Stomach (tissue), 8 donors: ENCODE measurements at regions not wholly inside any gene's neighbourhood (a gene's known extent, or its start where the extent isn't known, plus 50 kb on each side); places are given as distances from the start of the nearest gene placed in this dataset.
"Not testable (repeated sequence)": the region's sequence is repeated elsewhere in the genome, so short reads cannot be mapped to it uniquely, and the experiment has no call there.

ENCODE experiments used
- DNase-seq, 2 donors: peaks; one replicate each; pipeline versions ENCODE4 v3.0.0 to v3.0.0-alpha.2; 2013 to 2019
- H3K27ac ChIP-seq, 5 donors: fragments of 200-600 bp in 4 of 5; sonication (generic) in 4 of 5; one replicate each; pipeline ENCODE4 v1.5.1; 2013 to 2019; ENCODE audit warnings: mild to moderate bottlenecking in 1 of 5, moderate library complexity in 1 of 5
- H3K27me3 ChIP-seq, 3 donors: fragments of 200-600 bp; sonication (generic); one replicate each; pipeline ENCODE4 v1.5.1; 2017 to 2019; ENCODE audit warnings: mixed run types in 1 of 3
- H3K36me3 ChIP-seq, 4 donors: fragments of 200-600 bp; sonication (generic); 1 replicate in 3 of 4; 2 replicates in 1 of 4; pipeline ENCODE4 v1.5.1; 2016 to 2019
- H3K4me1 ChIP-seq, 4 donors: fragments of 200-600 bp; sonication (generic); one replicate each; pipeline ENCODE4 v1.5.1; 2016 to 2019
- H3K4me3 ChIP-seq, 4 donors: fragments of 200-600 bp; sonication (generic) in 3 of 4; one replicate each; pipeline ENCODE4 v1.5.1; 2016 to 2019; ENCODE audit warnings: mild to moderate bottlenecking in 1 of 4
- H3K9me3 ChIP-seq, 4 donors: fragments of 200-600 bp; sonication (generic); one replicate each; pipeline ENCODE4 v1.5.1; 2016 to 2019
- CTCF ChIP-seq, 7 experiments: fragments of 450-650 bp in 4 of 7; fragments of 200-600 bp in 3 of 7; sonication (generic) in 3 of 7; IDR thresholded peaks; one replicate each; pipeline ENCODE4 v1.5.1; 2016 to 2019; ENCODE audit warnings: antibody characterized with exemption in 7 of 7, control low read depth in 2 of 7, mild to moderate bottlenecking in 1 of 7
- EP300 ChIP-seq: sonication (generic); formaldehyde crosslinking; IDR thresholded peaks from one replicate; pipeline ENCODE4 v1.6.1; 2017; ENCODE audit warnings: antibody characterized with exemption
- POLR2A ChIP-seq, 4 donors: fragments of 450-650 bp; IDR thresholded peaks; one replicate each; pipeline ENCODE4 v1.6.1; 2016; ENCODE audit warnings: antibody characterized with exemption in 4 of 4, control low read depth in 2 of 4, mild to moderate bottlenecking in 1 of 4, moderate library complexity in 1 of 4
- POLR2AphosphoS5 ChIP-seq, 3 donors: sonication (generic); formaldehyde crosslinking; IDR thresholded peaks; one replicate each; pipeline ENCODE4 v1.6.1; 2016; ENCODE audit warnings: antibody characterized with exemption in 3 of 3
- WGBS, 5 donors: extraction: QIAGEN DNeasy Blood & Tissue Kit in 3 of 5; methylation state at CpG; one replicate each; pipeline versions ENCODE4 v1.1.5 to v1.1.7; 2013 to 2018; 5-methylcytosine and 5-hydroxymethylcytosine counted together
- intact Hi-C: fragments of 100-400 bp; cut with DNase I; formaldehyde crosslinking; loops from one replicate; pipeline ENCODE4 v1.15.1; 2023; ENCODE audit warnings: low total_unique reads
- donor health status: healthy with polysubstance abuse.
- donor health status: Bipolar disorder and iron deficiency.
- donor health status: healthy.

GRCh38 chr7:106501605-106502580 is 159.1 kb downstream of the CCDC71L start:
- Histone ChIP-seq H3K27me3 (no peaks in the 10 kb centered on the region), H3K4me1 (no peaks in the 10 kb centered on the region), H3K4me3 (no peak overlapping the region), H3K36me3 (no peaks in the 10 kb centered on the region), H3K27ac (no peak overlapping the region), H3K9me3 (no peaks in the 10 kb centered on the region)
- intact Hi-C loops, result no loop called here
- peak in 1 of 2 donors; percentile 5 for DNase-seq
- no peak for TF ChIP-seq EP300
- no peak for TF ChIP-seq POLR2A (IDR thresholded peaks at IDR 0.05)
- no peak for TF ChIP-seq CTCF (IDR thresholded peaks at IDR 0.05)
- TF ChIP-seq POLR2AphosphoS5 (IDR thresholded peaks at IDR 0.05), result no peak
- WGBS, 5 donors, result 53 to 60% (median 57%) methylated on average over 5 of the region's 5 CpGs

DNA sequence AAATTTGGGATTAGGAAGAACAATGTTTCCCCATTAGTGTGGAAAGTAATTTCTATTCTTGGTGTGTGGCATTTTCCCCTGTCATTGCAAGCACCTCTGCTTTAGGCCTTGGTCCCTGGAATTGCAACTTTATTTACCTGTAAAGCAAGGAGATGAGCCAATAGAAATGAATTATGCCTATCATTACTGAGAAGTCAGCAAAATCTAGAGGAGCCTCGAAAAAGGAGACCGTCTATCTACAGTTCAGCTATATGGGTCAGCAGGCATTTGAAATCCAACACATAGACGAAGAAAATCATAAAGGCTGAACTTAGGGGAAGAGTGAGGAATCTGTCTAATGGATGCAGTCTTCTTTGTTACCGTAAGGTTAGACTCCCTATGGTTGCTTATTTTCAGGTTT is 161.1 kb downstream of the CCDC71L start:
- no peak for TF ChIP-seq CTCF (IDR thresholded peaks at IDR 0.05)
- TF ChIP-seq EP300, result no peak
- TF ChIP-seq POLR2A (IDR thresholded peaks at IDR 0.05), result no peak
- TF ChIP-seq POLR2AphosphoS5 (IDR thresholded peaks at IDR 0.05), result no peak
- WGBS, 5 donors, result 84 to 90% (median 86%) methylated on average over 4 of the region's 4 CpGs
- no peak overlapping the region for H3K4me3 ChIP-seq

DNA sequence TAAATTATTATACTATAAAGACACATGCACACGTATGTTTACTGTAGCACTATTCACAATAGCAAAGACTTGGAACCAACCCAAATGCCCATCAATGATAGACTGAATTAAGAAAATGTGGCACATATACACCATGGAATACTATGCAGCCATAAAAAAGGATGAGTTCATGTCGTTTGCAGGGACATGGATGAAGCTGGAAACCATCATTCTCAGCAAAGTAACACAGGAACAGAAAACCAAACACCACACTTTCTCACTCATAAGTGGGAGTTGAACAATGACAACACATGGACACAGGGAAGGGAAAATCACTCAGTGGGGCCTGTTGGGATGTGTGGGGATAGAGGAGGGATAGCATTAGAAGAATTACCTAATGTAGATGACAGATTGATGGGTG is 163.0 kb downstream of the CCDC71L start:
- H3K4me3 ChIP-seq, H3K36me3 ChIP-seq, intact Hi-C loops, H3K27me3 ChIP-seq, H3K4me1 ChIP-seq, H3K9me3 ChIP-seq, H3K27ac ChIP-seq, DNase-seq: not testable (repeated sequence)
- WGBS, 5 donors, result 47 to 85% (median 69%) methylated on average over 2 of the region's 2 CpGs

More for the DNA sequence above, 161.1 kb downstream of the CCDC71L start:
- H3K9me3 ChIP-seq, result no peaks in the 10 kb centered on the region
- no peaks in the 10 kb centered on the region for H3K4me1 ChIP-seq
- H3K27ac ChIP-seq, result no peak overlapping the region
- H3K27me3 ChIP-seq, result no peaks in the 10 kb centered on the region
- no peak for DNase-seq
- H3K36me3 ChIP-seq, result no peaks in the 10 kb centered on the region
- intact Hi-C loops, result no loop called here

DNA sequence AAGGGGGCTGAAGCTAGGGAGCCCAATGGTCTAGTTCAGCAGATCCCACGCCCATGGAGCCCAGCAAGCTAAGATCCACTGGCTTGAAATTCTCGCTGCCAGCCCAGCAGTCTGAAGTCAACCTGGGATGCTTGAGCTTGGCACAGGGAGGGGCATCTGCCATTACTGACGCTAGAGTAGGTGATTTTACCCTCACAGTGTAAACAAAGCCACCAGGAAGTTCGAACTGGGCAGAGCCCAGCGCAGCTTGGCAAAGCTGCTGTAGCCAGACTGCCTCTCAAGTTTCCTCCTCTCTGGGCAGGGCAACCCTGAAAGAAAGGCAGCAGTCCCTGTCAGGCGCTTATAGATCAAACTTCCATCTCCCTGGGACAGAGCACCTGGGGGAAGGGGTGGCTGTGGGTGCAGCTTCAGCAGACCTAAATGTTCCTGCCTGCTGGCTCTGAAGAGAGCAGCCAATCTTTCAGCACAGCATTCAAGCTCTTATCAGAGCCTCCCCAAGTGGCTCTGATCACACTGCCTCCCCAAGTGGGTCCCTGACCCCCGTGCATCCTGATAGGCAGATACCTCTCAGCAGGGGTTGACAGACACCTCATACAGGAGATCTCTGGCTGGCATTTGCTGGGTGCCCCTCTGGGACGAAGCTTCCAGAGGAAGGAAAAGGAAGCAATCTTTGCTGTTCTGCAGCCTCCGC is 167.8 kb downstream of the CCDC71L start:
- peaks cover 0 to 6% (median 0%) of the 10 kb centered on the region in 4 donors for H3K9me3 ChIP-seq
- no peaks in the 10 kb centered on the region for H3K27me3 ChIP-seq
- no peak overlapping the region for H3K27ac ChIP-seq
- peak in 1 of 2 donors; percentile 88 for DNase-seq
- intact Hi-C loops, result no loop called here
- no peak overlapping the region for H3K4me3 ChIP-seq
- TF ChIP-seq POLR2AphosphoS5 (IDR thresholded peaks at IDR 0.05), result no peak
- no peak for TF ChIP-seq CTCF (IDR thresholded peaks at IDR 0.05)
- TF ChIP-seq EP300, result no peak
- no peak for TF ChIP-seq POLR2A (IDR thresholded peaks at IDR 0.05)
- peaks cover 0 to 5% (median 0%) of the 10 kb centered on the region in 4 donors for H3K4me1 ChIP-seq
- 45 to 67% (median 59%) methylated on average over 7 to 9 of the region's 9 CpGs for WGBS, 5 donors
- H3K36me3 ChIP-seq, result no peaks in the 10 kb centered on the region
